ENCODE measurements at regions not wholly inside any gene's neighbourhood (a gene's known extent, or its start where the extent isn't known, plus 50 kb on each side); places are given as distances from the start of the nearest gene placed in this dataset.
"Not testable (repeated sequence)": the region's sequence is repeated elsewhere in the genome, so short reads cannot be mapped to it uniquely, and the experiment has no call there.

DNA sequence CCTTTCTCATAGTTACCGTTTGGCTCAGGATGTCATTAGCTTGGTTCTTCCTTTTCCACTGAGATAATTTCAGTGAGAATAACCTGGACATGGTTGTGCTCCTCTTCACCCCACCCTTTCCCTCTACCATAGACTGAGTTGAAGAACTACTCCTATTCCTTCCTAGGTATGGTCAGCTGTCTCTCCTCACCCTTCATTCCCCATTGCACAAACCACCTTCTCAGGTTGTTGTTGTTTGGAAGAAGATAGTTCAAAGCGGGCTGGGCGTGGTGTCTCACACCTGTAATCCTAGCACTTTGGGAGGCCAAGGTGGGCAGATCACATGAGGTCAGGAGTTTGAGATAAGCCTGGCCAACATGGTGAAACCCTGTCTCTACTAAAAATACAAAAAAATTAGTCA lies 168.0 kb upstream of the TBL1XR1 start:
- not testable (repeated sequence) for H3K9me3 Mint-ChIP-seq; H3K4me3 Mint-ChIP-seq; H3K27ac Mint-ChIP-seq; H3K4me1 Mint-ChIP-seq (ENCODE audit: low read depth); H3K27me3 Mint-ChIP-seq (ENCODE audit: low read depth); H3K36me3 Mint-ChIP-seq (ENCODE audit: low read depth)

DNA sequence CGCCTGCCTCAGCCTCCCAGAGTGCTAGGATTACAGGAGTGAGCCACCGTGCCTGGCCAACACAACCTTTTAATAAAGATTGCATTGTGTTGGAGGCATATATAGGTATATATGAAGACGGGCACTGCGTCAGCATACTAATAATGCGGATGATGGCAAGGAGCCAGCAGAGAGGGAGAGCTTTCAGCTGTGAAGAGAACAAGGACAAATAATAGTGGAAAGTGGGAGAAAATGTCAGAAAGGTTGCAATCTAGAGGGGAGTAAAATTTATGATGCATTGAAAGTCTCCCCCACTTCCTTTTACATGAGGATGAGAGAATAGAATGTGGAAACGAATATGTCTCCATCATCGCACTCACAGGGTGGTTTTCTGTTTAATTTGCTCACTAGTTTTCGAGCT lies 170.5 kb upstream of the TBL1XR1 start:
- no peak overlapping the region for H3K27ac Mint-ChIP-seq
- H3K36me3 Mint-ChIP-seq (ENCODE audit: low read depth): peaks cover 2% of the 10 kb centered on the region
- no peaks in the 10 kb centered on the region for H3K9me3 Mint-ChIP-seq
- peaks cover 2% of the 10 kb centered on the region for H3K4me1 Mint-ChIP-seq (ENCODE audit: low read depth)
- no peak overlapping the region for H3K4me3 Mint-ChIP-seq
- H3K27me3 Mint-ChIP-seq (ENCODE audit: low read depth): no peaks in the 10 kb centered on the region

DNA sequence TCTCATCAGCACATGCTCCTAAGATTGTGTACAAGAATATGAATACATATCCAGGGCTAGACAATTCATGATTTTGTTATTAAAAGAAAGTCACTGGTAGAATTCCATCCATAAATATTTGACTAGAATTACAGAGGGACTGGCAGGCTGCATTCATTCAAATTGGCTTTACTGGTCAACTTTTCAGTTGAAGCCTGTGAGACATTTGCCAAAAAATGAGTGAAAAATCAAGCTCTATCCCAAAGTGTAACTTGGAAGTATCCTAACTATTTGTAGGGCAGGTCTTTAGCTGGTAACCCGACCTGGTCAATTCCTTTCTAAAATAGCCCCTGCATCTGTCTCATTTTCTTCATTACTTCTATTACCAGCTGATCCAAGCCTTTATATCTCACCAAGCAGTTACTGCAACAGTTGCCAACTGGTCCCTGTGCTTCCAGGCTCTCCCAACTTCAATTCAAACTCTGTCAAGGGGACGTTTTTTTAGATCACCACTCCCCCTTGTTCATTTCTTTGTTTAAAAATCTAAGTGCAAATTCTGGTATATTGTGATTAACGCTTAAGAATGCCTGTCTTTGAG lies 173.1 kb upstream of the TBL1XR1 start:
- no peak overlapping the region for H3K27ac Mint-ChIP-seq
- no peaks in the 10 kb centered on the region for H3K4me1 Mint-ChIP-seq (ENCODE audit: low read depth)
- peaks cover 2% of the 10 kb centered on the region for H3K36me3 Mint-ChIP-seq (ENCODE audit: low read depth)
- H3K9me3 Mint-ChIP-seq: no peaks in the 10 kb centered on the region
- no peaks in the 10 kb centered on the region for H3K27me3 Mint-ChIP-seq (ENCODE audit: low read depth)
- H3K4me3 Mint-ChIP-seq: no peak overlapping the region

DNA sequence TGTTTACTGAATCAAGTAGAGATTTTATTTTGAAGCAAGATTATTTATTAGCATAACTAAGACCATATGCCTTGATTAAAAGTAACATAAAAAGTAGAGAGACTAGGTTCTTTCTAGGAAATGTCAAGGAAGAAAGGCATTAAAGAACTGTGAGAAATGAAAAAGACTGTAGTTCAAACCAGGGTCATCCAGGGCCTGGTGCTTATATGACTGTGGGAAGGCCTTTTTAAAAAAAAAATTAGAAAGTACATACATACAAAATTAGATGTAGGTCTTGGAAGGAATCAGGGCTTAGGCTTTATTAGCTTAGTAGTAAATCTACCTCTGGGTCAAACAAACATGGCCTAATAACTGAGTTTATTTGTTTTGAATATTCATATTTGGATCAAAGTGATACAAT lies 173.9 kb upstream of the TBL1XR1 start:
- no peaks in the 10 kb centered on the region for H3K4me1 Mint-ChIP-seq (ENCODE audit: low read depth)
- peaks cover 2% of the 10 kb centered on the region for H3K36me3 Mint-ChIP-seq (ENCODE audit: low read depth)
- no peak overlapping the region for H3K27ac Mint-ChIP-seq
- no peaks in the 10 kb centered on the region for H3K27me3 Mint-ChIP-seq (ENCODE audit: low read depth)
- H3K9me3 Mint-ChIP-seq: no peaks in the 10 kb centered on the region
- H3K4me3 Mint-ChIP-seq: no peak overlapping the region

DNA sequence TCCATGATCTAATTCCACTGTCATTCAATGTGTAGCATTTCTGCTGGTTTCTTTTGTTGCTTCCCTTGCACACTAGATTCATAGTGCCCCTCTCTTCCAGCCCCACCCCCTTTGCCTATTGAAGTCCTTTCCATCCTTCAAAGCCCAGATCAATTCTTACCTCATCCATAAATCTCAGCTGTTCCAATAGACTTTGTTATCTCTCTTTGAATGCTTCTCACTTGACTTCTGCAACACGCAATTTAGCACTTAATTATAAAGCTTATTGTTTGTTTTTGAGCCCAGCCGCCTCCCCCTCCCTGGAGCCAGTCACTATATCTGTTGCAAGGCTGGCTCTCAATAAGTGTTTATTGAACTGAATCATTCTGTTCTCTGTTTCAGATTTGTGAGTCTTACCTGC lies 174.6 kb upstream of the TBL1XR1 start:
- Mint-ChIP-seq H3K36me3 (ENCODE audit: low read depth) (peaks cover 2% of the 10 kb centered on the region), H3K27me3 (ENCODE audit: low read depth) (no peaks in the 10 kb centered on the region), H3K9me3 (no peaks in the 10 kb centered on the region), H3K4me3 (no peak overlapping the region), H3K4me1 (ENCODE audit: low read depth) (no peaks in the 10 kb centered on the region), H3K27ac (no peak overlapping the region)

DNA sequence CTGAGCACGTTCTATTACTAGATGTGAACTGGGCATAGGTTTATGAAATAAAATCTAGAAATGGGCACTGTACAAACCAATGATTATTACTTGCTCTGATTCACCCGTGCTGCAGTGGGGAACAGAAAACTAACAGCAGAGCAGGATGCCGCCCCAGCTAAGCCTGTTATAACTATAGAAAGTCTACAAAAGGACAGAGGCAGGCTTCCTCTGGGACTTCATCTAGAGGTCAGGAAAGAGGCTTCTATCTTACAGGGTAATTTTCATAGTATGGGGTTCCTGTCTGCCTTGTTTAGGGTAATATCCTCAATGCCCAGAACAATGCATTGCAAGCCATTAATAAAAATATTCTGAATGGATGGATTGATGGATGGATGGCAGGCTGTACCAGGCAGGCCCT lies 177.0 kb upstream of the TBL1XR1 start:
- H3K27me3 Mint-ChIP-seq (ENCODE audit: low read depth): no peaks in the 10 kb centered on the region
- peaks cover 2% of the 10 kb centered on the region for H3K36me3 Mint-ChIP-seq (ENCODE audit: low read depth)
- no peak overlapping the region for H3K4me3 Mint-ChIP-seq
- peaks cover 8% of the 10 kb centered on the region for H3K4me1 Mint-ChIP-seq (ENCODE audit: low read depth)
- H3K9me3 Mint-ChIP-seq: no peaks in the 10 kb centered on the region
- no peak overlapping the region for H3K27ac Mint-ChIP-seq

DNA sequence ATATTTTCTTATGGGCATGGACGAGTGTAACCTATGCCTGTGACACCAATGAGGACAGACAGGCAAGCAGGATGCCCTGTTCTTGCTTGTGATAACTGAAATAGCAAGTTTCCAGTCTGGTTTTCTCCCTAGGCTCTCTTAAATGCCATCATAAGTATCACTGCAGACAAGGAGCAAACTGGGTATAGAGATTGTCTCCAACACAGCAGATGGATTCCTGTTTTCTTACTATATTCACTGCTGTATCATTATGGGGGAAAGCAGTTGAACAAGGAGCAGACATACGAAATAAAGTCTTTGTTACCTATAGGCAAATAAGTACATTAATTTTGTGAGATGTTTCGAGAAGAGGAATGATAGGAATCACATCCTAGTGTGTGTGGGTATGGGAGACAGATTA lies 178.0 kb upstream of the TBL1XR1 start:
- no peaks in the 10 kb centered on the region for H3K9me3 Mint-ChIP-seq
- H3K36me3 Mint-ChIP-seq (ENCODE audit: low read depth): no peaks in the 10 kb centered on the region
- no peak overlapping the region for H3K4me3 Mint-ChIP-seq
- H3K4me1 Mint-ChIP-seq (ENCODE audit: low read depth): peaks cover 8% of the 10 kb centered on the region
- H3K27me3 Mint-ChIP-seq (ENCODE audit: low read depth): no peaks in the 10 kb centered on the region
- no peak overlapping the region for H3K27ac Mint-ChIP-seq

DNA sequence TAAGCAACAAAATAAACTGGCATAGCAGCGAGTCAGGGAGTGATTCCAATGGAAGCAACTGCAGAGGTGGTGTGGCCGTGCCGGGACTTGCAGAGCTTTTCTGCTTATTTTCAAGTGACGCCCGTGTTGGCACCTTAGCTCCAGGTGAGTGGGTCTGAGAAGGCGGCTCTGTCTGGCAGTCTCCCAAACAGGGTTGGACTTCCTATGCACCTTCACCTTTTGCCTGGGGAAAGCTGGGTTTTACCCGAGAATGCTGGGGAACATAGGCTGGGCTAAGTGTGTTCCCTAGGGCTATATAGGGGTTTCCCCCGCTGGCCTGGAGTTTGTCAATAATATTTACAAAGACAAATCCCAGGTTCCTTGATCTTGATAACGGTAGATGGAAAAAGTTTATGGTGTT lies 179.9 kb upstream of the TBL1XR1 start:
- H3K27me3 Mint-ChIP-seq (ENCODE audit: low read depth): peaks cover 1% of the 10 kb centered on the region
- no peak overlapping the region for H3K4me3 Mint-ChIP-seq
- no peak overlapping the region for H3K27ac Mint-ChIP-seq
- H3K9me3 Mint-ChIP-seq: no peaks in the 10 kb centered on the region
- H3K4me1 Mint-ChIP-seq (ENCODE audit: low read depth): peaks cover 8% of the 10 kb centered on the region
- H3K36me3 Mint-ChIP-seq (ENCODE audit: low read depth): no peaks in the 10 kb centered on the region

DNA sequence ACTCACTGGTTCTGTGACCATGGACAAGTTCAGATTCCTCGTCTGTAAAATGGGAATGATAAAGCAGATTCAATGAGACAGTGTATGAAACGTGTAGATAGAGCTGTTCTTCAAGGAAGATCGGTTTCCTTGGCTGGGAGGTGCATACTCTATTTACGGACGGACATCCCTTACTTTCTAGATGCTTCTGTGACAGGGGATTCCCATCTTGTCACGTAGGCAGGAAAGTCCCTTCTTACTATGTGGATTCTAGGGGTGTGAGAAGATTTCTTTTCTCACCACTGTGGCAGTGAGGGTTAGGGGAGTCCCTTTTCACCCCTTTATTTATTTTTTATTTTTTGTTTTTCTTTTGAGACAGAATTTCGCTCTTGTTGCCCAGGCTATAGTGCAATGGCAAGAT lies 180.9 kb upstream of the TBL1XR1 start:
- H3K4me1 Mint-ChIP-seq (ENCODE audit: low read depth): peaks cover 8% of the 10 kb centered on the region
- no peaks in the 10 kb centered on the region for H3K9me3 Mint-ChIP-seq
- H3K27ac Mint-ChIP-seq: no peak overlapping the region
- peaks cover 2% of the 10 kb centered on the region for H3K36me3 Mint-ChIP-seq (ENCODE audit: low read depth)
- H3K4me3 Mint-ChIP-seq: no peak overlapping the region
- peaks cover 3% of the 10 kb centered on the region for H3K27me3 Mint-ChIP-seq (ENCODE audit: low read depth)

DNA sequence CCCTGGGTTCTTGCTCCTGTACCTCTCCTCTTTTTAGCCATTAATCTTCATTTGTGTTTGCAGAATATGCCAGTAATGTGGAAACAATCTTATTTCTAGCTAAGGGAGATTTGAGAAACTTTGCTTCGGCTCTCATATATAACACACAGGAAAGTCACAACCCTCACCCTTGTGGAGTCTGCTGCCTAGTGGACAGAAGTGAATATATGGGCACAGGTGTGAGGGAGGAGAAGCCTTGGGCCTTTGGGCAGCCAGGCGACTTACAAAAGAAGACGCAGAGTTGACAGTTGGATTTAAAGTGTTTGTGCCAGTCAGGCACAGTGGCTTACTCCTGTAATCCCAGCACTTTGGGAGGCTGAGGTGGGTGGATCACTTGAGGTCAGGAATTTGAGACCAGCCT lies 181.8 kb upstream of the TBL1XR1 start:
- H3K36me3 Mint-ChIP-seq (ENCODE audit: low read depth): peaks cover 2% of the 10 kb centered on the region
- H3K27me3 Mint-ChIP-seq (ENCODE audit: low read depth): peaks cover 3% of the 10 kb centered on the region
- H3K4me3 Mint-ChIP-seq: no peak overlapping the region

DNA sequence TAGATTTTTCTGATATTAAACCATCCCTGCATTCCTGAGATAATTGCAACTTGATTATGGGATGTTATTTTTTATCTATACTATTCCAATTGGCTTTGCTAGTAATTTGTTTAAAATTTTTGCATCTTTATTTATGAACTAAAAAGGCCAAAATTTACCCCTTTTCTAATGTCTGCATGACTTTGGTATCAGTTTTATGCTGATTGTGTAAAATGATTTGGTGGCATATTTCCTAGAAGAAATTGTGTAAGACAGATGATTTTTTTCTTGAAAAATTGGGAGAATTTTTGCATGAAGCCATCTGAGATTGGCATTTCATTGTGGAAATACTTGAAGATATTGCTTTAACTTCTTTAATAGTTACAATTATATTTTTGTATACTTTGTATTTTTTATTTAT lies 183.8 kb upstream of the TBL1XR1 start:
- H3K4me3 Mint-ChIP-seq: no peak overlapping the region
- H3K36me3 Mint-ChIP-seq (ENCODE audit: low read depth): peaks cover 2% of the 10 kb centered on the region
- H3K27ac Mint-ChIP-seq: no peak overlapping the region
- no peaks in the 10 kb centered on the region for H3K9me3 Mint-ChIP-seq
- H3K27me3 Mint-ChIP-seq (ENCODE audit: low read depth): peaks cover 3% of the 10 kb centered on the region
- H3K4me1 Mint-ChIP-seq (ENCODE audit: low read depth): peaks cover 10% of the 10 kb centered on the region

More for the DNA sequence above, 181.8 kb upstream of the TBL1XR1 start:
- Mint-ChIP-seq H3K27ac (peak overlapping the region; percentile 13), H3K4me1 (ENCODE audit: low read depth) (peaks cover 8% of the 10 kb centered on the region), H3K9me3 (no peaks in the 10 kb centered on the region)

DNA sequence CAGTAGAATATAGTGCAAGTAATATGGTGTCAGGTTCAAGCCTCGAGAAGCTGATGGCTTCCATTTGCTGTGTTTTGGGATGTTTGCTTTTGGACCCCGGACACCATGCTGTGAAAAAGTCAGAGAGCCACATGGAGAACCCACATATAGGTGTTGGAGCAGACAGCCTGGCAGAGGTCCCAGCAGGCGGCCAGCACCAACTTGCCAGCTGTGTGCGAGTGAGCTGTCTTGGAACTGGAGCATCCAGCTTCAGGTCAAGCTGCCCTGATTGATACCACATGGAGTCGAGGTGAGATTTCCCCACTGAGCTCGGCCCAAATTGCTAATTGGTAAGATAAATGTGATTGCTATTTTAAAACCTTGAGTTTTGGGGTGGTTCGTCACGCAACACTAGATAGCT lies 185.7 kb upstream of the TBL1XR1 start:
- H3K4me3 Mint-ChIP-seq: no peak overlapping the region

DNA sequence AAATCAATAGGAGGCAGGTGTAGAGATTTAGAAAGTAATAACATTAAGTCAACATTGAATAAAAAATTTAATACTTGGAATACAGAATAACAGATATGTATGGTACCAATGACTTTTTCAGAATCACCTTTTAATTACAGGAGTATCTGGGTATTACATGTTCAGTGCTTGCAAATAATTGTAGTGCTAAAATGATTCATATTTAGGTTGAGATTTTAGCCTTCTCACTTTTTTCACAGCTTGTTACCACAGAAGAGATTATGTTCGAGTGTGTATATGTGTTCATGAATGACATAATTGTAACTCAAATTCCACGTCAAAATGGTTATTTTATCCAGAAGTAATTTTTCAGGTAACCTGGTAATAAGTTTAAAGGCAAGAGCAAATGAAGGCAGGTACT lies 187.9 kb upstream of the TBL1XR1 start:
- Mint-ChIP-seq H3K36me3 (ENCODE audit: low read depth) (peaks cover 3% of the 10 kb centered on the region), H3K4me3 (no peak overlapping the region), H3K9me3 (no peaks in the 10 kb centered on the region), H3K27me3 (ENCODE audit: low read depth) (peaks cover 3% of the 10 kb centered on the region), H3K4me1 (ENCODE audit: low read depth) (peaks cover 2% of the 10 kb centered on the region), H3K27ac (no peak overlapping the region)

More for the DNA sequence above, 185.7 kb upstream of the TBL1XR1 start:
- peaks cover 8% of the 10 kb centered on the region for H3K4me1 Mint-ChIP-seq (ENCODE audit: low read depth)
- peaks cover 3% of the 10 kb centered on the region for H3K36me3 Mint-ChIP-seq (ENCODE audit: low read depth)
- no peak overlapping the region for H3K27ac Mint-ChIP-seq
- H3K27me3 Mint-ChIP-seq (ENCODE audit: low read depth): peaks cover 3% of the 10 kb centered on the region
- H3K9me3 Mint-ChIP-seq: no peaks in the 10 kb centered on the region

DNA sequence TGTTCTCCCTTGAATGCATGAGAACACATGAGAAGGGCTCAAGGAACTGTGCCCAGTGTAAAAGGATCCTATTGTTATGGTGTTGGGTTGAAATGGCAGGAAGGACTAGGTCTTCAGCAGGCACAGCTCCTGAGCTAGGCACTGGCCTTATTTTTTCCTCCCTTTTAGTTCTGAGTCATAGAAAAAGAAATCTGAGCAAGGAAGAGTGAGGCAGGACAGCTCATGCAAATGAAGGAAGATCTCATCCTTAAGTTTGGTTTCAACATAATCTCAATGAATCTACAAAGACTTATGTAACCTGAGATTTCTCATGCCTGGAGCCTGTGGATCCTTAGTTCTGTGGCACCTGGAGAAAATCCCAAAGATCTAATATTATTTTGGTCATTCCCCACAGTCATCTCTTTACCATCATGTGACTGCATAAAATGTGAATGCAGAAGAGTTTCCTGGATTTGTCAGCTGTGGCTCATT lies 188.6 kb upstream of the TBL1XR1 start:
- Mint-ChIP-seq H3K4me1 (ENCODE audit: low read depth) (peaks cover 2% of the 10 kb centered on the region), H3K27ac (no peak overlapping the region), H3K36me3 (ENCODE audit: low read depth) (peaks cover 3% of the 10 kb centered on the region), H3K9me3 (no peaks in the 10 kb centered on the region), H3K27me3 (ENCODE audit: low read depth) (peaks cover 3% of the 10 kb centered on the region), H3K4me3 (no peak overlapping the region)

DNA sequence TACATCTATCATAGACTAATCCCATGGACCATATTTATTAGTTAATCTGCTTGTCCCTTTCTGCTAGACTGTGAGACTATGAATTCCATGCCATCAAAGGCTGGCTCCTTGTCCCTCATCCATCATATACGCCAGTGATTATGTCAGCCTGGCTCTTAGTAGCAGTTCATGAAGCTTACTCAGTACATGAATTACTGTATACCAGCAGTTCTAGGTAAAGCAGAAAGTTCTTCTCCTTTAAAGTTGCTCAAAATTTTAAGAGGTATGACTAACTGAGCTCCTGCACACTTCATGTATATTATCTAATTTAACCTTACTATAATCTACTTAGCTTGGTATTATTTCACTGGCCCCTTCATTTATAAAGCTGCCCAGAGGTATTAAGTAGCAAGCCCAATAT lies 190.9 kb upstream of the TBL1XR1 start:
- Mint-ChIP-seq H3K36me3 (ENCODE audit: low read depth) (peaks cover 1% of the 10 kb centered on the region), H3K9me3 (no peaks in the 10 kb centered on the region), H3K27me3 (ENCODE audit: low read depth) (no peaks in the 10 kb centered on the region), H3K4me3 (no peak overlapping the region), H3K27ac (no peak overlapping the region), H3K4me1 (ENCODE audit: low read depth) (peaks cover 2% of the 10 kb centered on the region)
